Right ventricle myocardium superior (tissue), 1 donor: ENCODE measurements at regions not wholly inside any gene's neighbourhood (a gene's known extent, or its start where the extent isn't known, plus 50 kb on each side); places are given as distances from the start of the nearest gene placed in this dataset.
"Not testable (repeated sequence)": the region's sequence is repeated elsewhere in the genome, so short reads cannot be mapped to it uniquely, and the experiment has no call there.

Experiments used
- ATAC-seq: fragments of 200-7000 bp; cut with Tn5 transposase; one replicate; pipeline ENCODE4 v1.9.1; 2020; ENCODE audit warnings: mild to moderate bottlenecking; ENCODE audit not compliant: poor library complexity
- DNase-seq: peaks from one replicate; pipeline ENCODE4 v3.0.0-alpha.2; 2020
- intact Hi-C: fragments of 100-400 bp; cut with DNase I; formaldehyde crosslinking; loops from one replicate; pipeline ENCODE4 v1.11.2; 2022
- donor health status: DM: no; HTN: yes; CAD: no; lungs with severe emphysema.

GRCh38 chr2:121818546-121818945 lies 63.1 kb downstream of the TSN start:
- DNase-seq (no peak), ATAC-seq (no peak)
- intact Hi-C loops: no loop called here

- DNase-seq (no peak), ATAC-seq (no peak)
- intact Hi-C loops: no loop called here
Observed at GRCh38 chr2:121819846-121820245, 64.4 kb downstream of the TSN start.

- intact Hi-C loops: no loop called here
- no peak for DNase-seq
- no peak for ATAC-seq
Observed at GRCh38 chr2:121821476-121822158, 66.2 kb downstream of the TSN start.

- no peak for DNase-seq
- no peak for ATAC-seq
- intact Hi-C loops: no loop called here
Observed at GRCh38 chr2:121824264-121824663, 68.8 kb downstream of the TSN start.

- intact Hi-C loops: no loop called here
- DNase-seq (no peak), ATAC-seq (no peak)
Observed at GRCh38 chr2:121825003-121825950, 69.8 kb downstream of the TSN start.

- peak; percentile 74 for ATAC-seq
- intact Hi-C loops: no loop called here
- DNase-seq: no peak
Observed at GRCh38 chr2:121826036-121826435, 70.6 kb downstream of the TSN start.

- no peak for ATAC-seq
- intact Hi-C loops: no loop called here
- DNase-seq: no peak
Observed at GRCh38 chr2:121828281-121828731, 72.9 kb downstream of the TSN start.

GRCh38 chr2:121830809-121831208 lies 75.4 kb downstream of the TSN start:
- no peak for DNase-seq
- intact Hi-C loops: no loop called here
- no peak for ATAC-seq

GRCh38 chr2:121831841-121832240 lies 76.4 kb downstream of the TSN start:
- intact Hi-C loops: no loop called here
- ATAC-seq (peak; percentile 91), DNase-seq (peak; percentile 86)

- intact Hi-C loops: no loop called here
Observed at GRCh38 chr2:121832412-121833357, 77.2 kb downstream of the TSN start.

GRCh38 chr2:121833358-121833723 lies 77.9 kb downstream of the TSN start:
- peak; percentile 28 for ATAC-seq
- intact Hi-C loops: no loop called here
- peak; percentile 47 for DNase-seq

More at GRCh38 chr2:121832412-121833357, 77.2 kb downstream of the TSN start:
- ATAC-seq (peak; percentile 72), DNase-seq (no peak)

- intact Hi-C loops: no loop called here
- no peak for DNase-seq
- no peak for ATAC-seq
Observed at GRCh38 chr2:121836611-121837010, 81.2 kb downstream of the TSN start.

GRCh38 chr2:121837591-121837990 lies 82.1 kb downstream of the TSN start:
- DNase-seq (no peak), ATAC-seq (peak; percentile 51)
- intact Hi-C loops: no loop called here

GRCh38 chr2:121838551-121838950 lies 83.1 kb downstream of the TSN start:
- ATAC-seq (no peak), DNase-seq (no peak)
- intact Hi-C loops: no loop called here

- no peak for DNase-seq
- no peak for ATAC-seq
- intact Hi-C loops: no loop called here
Observed at GRCh38 chr2:121839584-121839983, 84.1 kb downstream of the TSN start.

- no peak for DNase-seq
- no peak for ATAC-seq
- intact Hi-C loops: no loop called here
Observed at GRCh38 chr2:121849236-121849635, 93.8 kb downstream of the TSN start.

GRCh38 chr2:121853149-121853548 lies 97.7 kb downstream of the TSN start:
- DNase-seq, ATAC-seq, intact Hi-C loops: not testable (repeated sequence)

- ATAC-seq: peak; percentile 53
- DNase-seq: no peak
- intact Hi-C loops: no loop called here
Observed at GRCh38 chr2:121855510-121855909, 100.1 kb downstream of the TSN start.

GRCh38 chr2:121856360-121856759 lies 100.9 kb downstream of the TSN start:
- intact Hi-C loops: no loop called here
- peak; percentile 73 for ATAC-seq
- DNase-seq: no peak
